IPS DF 4.7 (cell line): ENCODE measurements at regions not wholly inside any gene's neighbourhood (a gene's known extent, or its start where the extent isn't known, plus 50 kb on each side); places are given as distances from the start of the nearest gene placed in this dataset.
A peak's percentile ranks its signal among the peaks of the same experiment; 100 is the strongest.

Experiments
- DNase-seq: peaks from one replicate; pipeline ENCODE4 v3.0.0-alpha.2; 2013; ENCODE audit warnings: low spot score; ENCODE audit errors: extremely low read depth

- no peak for DNase-seq
These were observed 250.8 kb downstream of the C4orf33 start for GRCh38 chr4:129346734-129347133.

DNA sequence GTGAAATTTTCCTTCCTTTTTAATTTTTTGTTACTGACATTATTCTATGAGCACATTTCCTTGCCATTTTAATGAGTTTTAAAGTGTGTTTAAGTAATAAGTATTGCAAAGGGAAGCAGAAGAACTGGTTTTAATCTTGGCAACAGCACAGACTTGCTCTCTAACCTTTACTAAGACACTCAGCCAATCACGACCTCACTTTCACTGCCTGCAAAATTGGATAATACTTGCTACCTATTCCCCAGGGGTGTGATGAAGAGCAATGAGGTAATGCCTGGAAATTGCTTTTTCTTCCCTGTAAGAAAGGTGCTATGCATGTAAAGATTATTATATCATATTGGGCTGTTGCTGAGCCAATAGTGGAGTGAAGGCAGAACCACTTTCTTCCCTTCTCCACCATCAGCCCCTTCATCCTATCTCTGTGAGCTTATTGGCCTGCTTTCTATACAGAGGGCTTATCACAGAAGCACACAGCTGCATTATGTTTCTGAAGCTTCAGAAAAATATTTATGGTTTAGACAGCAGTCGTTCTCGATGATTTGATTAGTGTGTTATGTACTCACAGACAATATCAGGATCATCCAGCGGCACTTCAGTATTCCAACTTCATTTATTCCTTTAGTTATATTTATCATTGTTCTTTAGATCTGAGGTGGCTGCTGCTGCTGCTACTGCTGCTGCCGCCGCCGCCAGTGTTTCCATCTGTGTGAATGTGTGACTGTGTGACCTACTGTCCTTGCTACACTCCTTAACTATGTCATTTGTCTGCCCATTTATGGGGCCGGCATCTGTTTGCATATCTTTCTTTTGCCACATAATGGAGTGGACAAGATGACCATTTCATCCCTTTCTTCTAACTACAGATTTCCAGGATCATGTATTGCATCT, 255.1 kb downstream of the C4orf33 start:
- no peak for DNase-seq

GRCh38 chr4:129352480-129352879, 256.5 kb downstream of the C4orf33 start:
- no peak for DNase-seq

- DNase-seq, result no peak
These were observed 257.5 kb downstream of the C4orf33 start for GRCh38 chr4:129353490-129353889.

- DNase-seq, result no peak
These were observed 259.1 kb downstream of the C4orf33 start for GRCh38 chr4:129355031-129355430.

DNA sequence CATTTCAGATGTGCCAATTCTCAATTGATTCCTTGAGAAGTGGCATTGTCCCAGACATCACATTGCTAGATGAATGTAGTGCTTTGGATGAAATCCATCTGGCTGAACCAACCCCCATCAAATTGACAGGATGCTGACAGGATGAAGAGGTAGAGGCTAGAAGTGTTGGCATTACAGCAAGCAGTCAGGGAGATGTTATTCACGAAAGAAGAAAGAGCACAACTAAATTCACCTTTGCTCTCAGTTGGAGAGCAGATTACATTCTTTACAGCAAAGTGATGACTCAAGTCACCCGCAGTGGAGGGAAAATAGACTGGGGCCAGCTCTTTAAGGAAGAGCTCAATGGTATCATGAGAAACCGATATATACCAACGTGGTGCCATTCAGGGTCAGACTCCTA, 259.6 kb downstream of the C4orf33 start:
- no peak for DNase-seq

GRCh38 chr4:129358571-129358970, 262.6 kb downstream of the C4orf33 start:
- no peak for DNase-seq

- no peak for DNase-seq
These were observed 263.5 kb downstream of the C4orf33 start for GRCh38 chr4:129359461-129359860.

DNA sequence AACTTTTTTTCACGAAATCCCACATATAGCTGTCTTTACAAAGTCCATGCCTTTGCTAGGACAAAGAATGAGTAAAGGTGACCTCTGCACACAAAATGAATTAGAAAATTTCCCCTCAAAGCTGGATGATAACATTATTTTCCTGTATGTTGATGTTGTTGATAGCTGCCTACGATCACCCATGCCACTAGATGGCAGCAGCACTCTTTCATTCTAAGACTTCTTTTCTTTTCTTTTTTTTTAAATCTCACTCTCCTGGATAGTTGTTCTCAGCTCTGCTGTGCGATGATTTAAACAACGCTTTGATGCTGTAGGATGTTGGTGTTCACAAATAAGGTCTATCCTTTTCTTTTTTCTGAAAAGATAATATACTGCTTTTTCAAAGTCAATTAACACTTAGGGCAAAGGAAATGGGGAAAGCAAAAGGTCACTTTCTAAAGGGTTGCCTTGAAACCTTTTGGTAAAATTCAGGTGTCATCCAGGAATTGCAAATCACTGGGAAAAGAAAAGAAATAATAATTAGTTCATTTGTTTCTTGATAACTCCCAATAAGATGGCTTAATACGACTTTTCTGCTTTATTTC, 266.8 kb downstream of the C4orf33 start:
- peak; percentile 46 for DNase-seq

DNA sequence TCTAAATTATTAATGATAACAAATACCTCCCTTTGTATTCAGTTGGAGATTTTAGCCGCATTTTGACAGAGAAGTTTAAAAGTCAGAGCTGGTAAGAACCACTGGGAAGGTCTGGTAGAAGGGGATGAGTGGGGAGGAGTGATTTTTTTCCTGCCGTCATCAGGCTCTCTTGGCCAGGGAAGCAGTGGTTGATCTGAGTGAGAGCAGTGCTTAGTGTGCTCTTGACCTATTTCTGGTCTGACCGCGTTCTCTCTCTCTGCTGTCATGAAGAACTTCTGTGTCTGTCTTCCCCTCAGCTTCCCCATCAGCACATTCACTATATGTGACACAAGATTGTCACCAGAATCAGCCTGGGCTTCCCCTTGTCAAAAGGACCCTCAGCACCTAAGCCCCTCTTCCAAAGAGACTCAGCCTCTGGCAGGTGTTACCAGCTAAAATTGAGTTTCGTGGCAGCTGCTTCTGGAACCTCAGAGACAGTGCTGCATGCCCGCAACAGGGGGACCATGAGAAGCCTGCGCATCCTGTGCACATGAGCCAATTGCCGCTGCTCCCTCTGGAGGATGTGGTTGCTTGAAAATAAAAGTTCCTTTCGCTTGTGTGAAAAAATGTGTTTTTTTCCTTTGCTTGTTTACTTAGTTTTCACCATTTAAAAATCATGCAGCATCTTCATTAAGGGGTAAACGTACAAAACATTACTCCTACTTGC, 268.9 kb downstream of the C4orf33 start:
- no peak for DNase-seq

DNA sequence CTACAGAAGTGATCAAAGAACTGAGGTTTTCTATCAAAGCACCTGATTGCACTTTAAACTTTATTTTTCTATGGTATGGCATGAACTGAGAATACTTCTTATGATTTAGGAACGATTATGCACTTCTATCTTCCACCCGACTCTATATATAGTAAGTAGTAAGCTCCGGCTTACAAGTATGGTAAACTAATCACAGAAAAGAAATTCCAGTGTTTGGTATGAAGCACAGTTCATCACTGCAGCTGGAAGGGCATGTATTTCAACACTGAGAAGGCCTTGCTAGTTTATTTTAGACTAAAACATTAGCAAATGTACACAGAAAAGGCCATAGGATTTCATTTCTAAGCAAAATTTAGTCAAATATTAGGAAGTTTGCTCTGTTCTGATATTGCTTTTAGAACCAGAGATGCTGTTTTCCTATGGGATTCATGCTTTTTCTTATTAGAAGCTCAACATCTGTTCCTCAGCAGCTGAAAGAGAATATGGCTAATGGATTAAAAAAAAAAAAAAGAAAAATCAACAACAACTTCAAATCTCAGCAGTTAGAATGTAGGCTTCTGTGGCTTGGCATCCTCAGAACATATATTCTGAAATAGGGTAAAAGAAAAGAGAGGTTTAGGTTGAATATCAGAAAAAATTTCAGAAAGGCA, 273.5 kb downstream of the C4orf33 start:
- no peak for DNase-seq

- no peak for DNase-seq
These were observed 275.1 kb downstream of the C4orf33 start for GRCh38 chr4:129371065-129371464.

DNA sequence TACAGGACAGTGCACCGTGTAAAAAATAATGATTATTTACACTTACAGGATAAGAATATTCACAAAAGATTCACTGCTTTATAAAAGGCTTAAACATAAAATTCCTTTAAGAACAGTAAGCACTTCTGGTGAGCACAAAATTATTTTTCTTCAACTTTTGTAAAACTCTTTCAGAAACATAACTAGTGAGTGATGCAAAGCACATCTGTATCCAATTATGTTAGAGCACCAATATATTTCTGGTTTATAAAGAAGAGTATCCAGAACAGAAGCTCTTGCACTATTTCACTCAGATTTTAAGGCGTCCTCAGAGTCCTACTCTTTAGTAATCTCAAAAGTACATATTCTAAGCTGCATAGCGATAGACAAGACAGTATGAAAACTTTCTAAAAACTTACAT, 276.0 kb downstream of the C4orf33 start:
- no peak for DNase-seq

DNA sequence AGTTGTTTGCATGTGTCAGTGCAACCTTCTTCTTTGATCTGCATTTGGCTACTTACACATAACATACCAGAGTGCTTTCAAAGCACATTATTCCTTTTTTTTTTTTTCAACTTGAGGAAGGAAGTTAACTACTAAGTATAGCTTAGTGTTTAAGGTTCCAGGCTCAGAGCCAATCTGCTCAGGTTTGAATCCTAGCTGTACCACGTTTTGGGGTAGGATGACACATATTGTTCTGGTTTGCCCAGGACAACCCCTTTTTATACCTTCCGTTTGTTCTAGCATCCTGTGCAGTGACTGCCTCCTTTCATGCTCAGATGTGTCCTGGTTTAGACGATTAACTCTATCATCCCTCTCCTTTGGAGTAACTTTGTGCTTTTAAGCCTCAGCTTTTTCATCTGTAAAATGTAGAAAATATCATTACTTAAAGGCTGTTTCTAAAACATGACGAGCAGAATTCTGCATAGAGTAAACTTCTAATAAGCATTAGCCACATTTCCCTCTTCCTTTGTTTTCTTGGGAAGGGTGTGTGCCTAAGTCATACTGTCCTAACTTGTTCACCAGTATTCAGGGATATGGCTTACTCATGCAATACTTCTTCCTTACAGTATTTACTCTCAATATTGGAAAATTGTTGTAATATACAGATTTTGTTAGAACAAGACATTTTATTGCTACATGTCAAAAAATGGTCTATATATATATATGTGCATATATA, 281.3 kb downstream of the C4orf33 start:
- no peak for DNase-seq

DNA sequence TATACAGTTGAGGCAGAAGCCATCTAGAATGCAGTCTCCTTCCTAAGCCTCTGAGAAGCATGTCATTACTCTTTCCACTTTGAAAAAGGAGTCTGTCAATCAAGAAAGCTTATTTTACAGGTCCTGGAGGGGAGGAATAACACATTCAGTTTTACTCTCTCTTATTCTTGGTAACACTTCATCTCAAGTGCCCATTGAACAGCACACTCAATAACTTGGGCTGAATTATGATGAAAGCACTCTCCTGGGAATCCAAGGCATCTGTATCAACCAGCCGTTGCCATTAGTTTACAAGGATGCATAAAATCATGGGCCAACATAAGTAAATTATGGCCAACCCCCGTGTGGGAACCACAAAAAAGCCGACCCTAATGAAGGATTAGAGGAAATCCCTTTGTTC, 282.4 kb downstream of the C4orf33 start:
- DNase-seq, result no peak

GRCh38 chr4:129379429-129379828, 283.5 kb downstream of the C4orf33 start:
- no peak for DNase-seq

GRCh38 chr4:129384974-129385373, 289.0 kb downstream of the C4orf33 start:
- DNase-seq, result no peak

- no peak for DNase-seq
These were observed 291.7 kb downstream of the C4orf33 start for GRCh38 chr4:129387666-129388065.

GRCh38 chr4:129393976-129394375, 298.0 kb downstream of the C4orf33 start:
- no peak for DNase-seq

GRCh38 chr4:129394635-129395034, 298.7 kb downstream of the C4orf33 start:
- DNase-seq, result no peak

DNA sequence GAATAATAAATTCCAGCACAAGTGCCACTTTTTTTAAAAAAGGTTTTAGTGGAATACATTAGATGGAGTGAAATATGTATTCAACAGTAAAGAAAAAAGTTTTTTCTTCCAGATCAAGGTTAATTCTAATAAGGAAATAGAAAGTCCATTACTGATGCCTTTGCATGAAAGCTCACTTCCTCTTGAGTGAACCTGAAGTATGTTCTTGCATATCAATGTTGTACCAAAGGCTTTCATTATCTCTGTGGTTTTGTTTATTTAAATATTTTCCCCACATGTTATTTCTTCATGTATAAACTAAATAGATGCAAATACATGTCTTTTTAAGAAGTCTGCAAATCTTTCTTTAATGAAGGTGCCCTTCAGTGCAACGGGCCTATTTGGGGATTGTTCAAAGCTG, 307.9 kb downstream of the C4orf33 start:
- DNase-seq, result no peak
